ENCODE measurements at regions not wholly inside any gene's neighbourhood (a gene's known extent, or its start where the extent isn't known, plus 50 kb on each side); places are given as distances from the start of the nearest gene placed in this dataset.

GRCh38 chr1:4059270-4059669 is 159.2 kb upstream of the C1orf174 start:
- Histone ChIP-seq H3K27ac (ENCODE audit: low read depth, low read length) (no peak overlapping the region), H3K9me3 (ENCODE audit: low read depth, low read length) (no peaks in the 10 kb centered on the region), H2AFZ (ENCODE audit: low read length) (no peak overlapping the region), H3K4me3 (ENCODE audit: insufficient read depth, low read length) (no peak overlapping the region), H3K4me1 (ENCODE audit: insufficient read depth, low read length) (no peaks in the 10 kb centered on the region), H3K79me2 (ENCODE audit: insufficient read depth, low read length) (no peaks in the 10 kb centered on the region), H3K27me3 (ENCODE audit: insufficient read depth, low read length) (no peaks in the 10 kb centered on the region), H3K36me3 (ENCODE audit: insufficient read depth, low read length) (no peaks in the 10 kb centered on the region), H3K4me2 (ENCODE audit: insufficient read depth, low read length) (no peak overlapping the region), H4K20me1 (ENCODE audit: insufficient read depth, low read length) (no peaks in the 10 kb centered on the region)
- no peak for DNase-seq (ENCODE audit: insufficient read length, low spot score, missing footprints)
- TF ChIP-seq, protein P1, sequence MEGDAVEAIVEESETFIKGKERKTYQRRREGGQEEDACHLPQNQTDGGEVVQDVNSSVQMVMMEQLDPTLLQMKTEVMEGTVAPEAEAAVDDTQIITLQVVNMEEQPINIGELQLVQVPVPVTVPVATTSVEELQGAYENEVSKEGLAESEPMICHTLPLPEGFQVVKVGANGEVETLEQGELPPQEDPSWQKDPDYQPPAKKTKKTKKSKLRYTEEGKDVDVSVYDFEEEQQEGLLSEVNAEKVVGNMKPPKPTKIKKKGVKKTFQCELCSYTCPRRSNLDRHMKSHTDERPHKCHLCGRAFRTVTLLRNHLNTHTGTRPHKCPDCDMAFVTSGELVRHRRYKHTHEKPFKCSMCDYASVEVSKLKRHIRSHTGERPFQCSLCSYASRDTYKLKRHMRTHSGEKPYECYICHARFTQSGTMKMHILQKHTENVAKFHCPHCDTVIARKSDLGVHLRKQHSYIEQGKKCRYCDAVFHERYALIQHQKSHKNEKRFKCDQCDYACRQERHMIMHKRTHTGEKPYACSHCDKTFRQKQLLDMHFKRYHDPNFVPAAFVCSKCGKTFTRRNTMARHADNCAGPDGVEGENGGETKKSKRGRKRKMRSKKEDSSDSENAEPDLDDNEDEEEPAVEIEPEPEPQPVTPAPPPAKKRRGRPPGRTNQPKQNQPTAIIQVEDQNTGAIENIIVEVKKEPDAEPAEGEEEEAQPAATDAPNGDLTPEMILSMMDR (IDR thresholded peaks at IDR 0.05; ENCODE audit: extremely low read depth, low read depth, low read length), result no peak

DNA sequence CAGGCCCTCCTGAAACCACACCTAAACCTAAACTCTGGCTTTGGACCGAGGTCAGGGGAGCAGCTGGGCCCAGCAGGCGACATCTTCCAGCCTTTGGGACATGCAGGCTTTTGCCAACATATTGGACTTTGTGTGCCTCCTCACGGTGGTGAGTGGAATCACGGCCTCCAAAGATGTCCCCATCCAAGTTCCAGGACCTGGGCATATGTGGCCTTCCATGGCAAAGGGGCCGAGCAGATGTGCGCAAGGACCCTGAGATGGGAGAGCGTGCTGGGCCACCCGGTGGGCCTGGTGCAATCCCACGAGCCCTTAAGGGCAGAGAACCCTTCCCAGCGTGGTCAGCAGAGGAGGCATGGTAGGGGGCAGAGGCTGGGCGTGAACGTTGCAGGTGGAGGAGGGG is 160.8 kb upstream of the C1orf174 start:
- Histone ChIP-seq H2AFZ (ENCODE audit: low read length) (no peak overlapping the region), H3K4me3 (ENCODE audit: insufficient read depth, low read length) (no peak overlapping the region), H3K36me3 (ENCODE audit: insufficient read depth, low read length) (no peaks in the 10 kb centered on the region), H3K9me3 (ENCODE audit: low read depth, low read length) (no peaks in the 10 kb centered on the region), H3K79me2 (ENCODE audit: insufficient read depth, low read length) (no peaks in the 10 kb centered on the region), H3K4me2 (ENCODE audit: insufficient read depth, low read length) (no peak overlapping the region), H3K4me1 (ENCODE audit: insufficient read depth, low read length) (no peaks in the 10 kb centered on the region), H3K27ac (ENCODE audit: low read depth, low read length) (no peak overlapping the region), H4K20me1 (ENCODE audit: insufficient read depth, low read length) (no peaks in the 10 kb centered on the region), H3K27me3 (ENCODE audit: insufficient read depth, low read length) (no peaks in the 10 kb centered on the region)
- no peak for DNase-seq (ENCODE audit: insufficient read length, low spot score, missing footprints)
- TF ChIP-seq, protein P1 (IDR thresholded peaks at IDR 0.05; ENCODE audit: extremely low read depth, low read depth, low read length), result no peak

- H3K9me3 ChIP-seq (ENCODE audit: low read depth, low read length), result no peaks in the 10 kb centered on the region
- H3K4me2 ChIP-seq (ENCODE audit: insufficient read depth, low read length), result no peak overlapping the region
- no peaks in the 10 kb centered on the region for H4K20me1 ChIP-seq (ENCODE audit: insufficient read depth, low read length)
- TF ChIP-seq, protein P1 (IDR thresholded peaks at IDR 0.05; ENCODE audit: extremely low read depth, low read depth, low read length), result no peak
- H3K27ac ChIP-seq (ENCODE audit: low read depth, low read length), result no peak overlapping the region
- H3K27me3 ChIP-seq (ENCODE audit: insufficient read depth, low read length), result no peaks in the 10 kb centered on the region
- H2AFZ ChIP-seq (ENCODE audit: low read length), result no peak overlapping the region
- no peaks in the 10 kb centered on the region for H3K79me2 ChIP-seq (ENCODE audit: insufficient read depth, low read length)
- no peaks in the 10 kb centered on the region for H3K4me1 ChIP-seq (ENCODE audit: insufficient read depth, low read length)
- no peak overlapping the region for H3K4me3 ChIP-seq (ENCODE audit: insufficient read depth, low read length)
- no peaks in the 10 kb centered on the region for H3K36me3 ChIP-seq (ENCODE audit: insufficient read depth, low read length)
- no peak for DNase-seq (ENCODE audit: insufficient read length, low spot score, missing footprints)
Measured at GRCh38 chr1:4061521-4062031, 161.5 kb upstream of the C1orf174 start.

DNA sequence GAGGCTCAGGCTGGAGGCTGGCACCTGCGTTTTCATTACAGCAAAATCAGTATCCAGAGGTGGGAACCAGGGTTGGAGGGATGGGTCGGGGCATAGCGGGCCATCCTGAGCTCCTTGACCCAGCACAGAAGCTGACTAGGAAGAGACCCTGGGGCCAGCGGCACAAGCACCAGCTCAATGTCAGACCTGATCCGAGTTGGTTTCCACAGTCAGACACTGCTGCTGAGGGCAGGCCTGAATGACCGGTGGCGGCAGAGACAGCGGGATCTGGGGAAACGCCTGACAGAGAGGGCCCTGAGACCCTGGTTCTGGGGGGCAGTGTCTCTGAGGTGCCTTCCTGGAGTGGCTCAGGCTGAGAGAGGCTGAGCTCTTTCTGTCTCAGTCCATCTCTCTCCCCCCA is 162.0 kb upstream of the C1orf174 start:
- TF ChIP-seq, protein P1 (IDR thresholded peaks at IDR 0.05; ENCODE audit: extremely low read depth, low read depth, low read length), result no peak
- H3K4me1 ChIP-seq (ENCODE audit: insufficient read depth, low read length), result no peaks in the 10 kb centered on the region
- H3K9me3 ChIP-seq (ENCODE audit: low read depth, low read length), result no peaks in the 10 kb centered on the region
- no peak overlapping the region for H2AFZ ChIP-seq (ENCODE audit: low read length)
- DNase-seq (ENCODE audit: insufficient read length, low spot score, missing footprints), result no peak
- no peaks in the 10 kb centered on the region for H3K79me2 ChIP-seq (ENCODE audit: insufficient read depth, low read length)
- no peaks in the 10 kb centered on the region for H3K36me3 ChIP-seq (ENCODE audit: insufficient read depth, low read length)
- no peaks in the 10 kb centered on the region for H4K20me1 ChIP-seq (ENCODE audit: insufficient read depth, low read length)
- no peak overlapping the region for H3K4me2 ChIP-seq (ENCODE audit: insufficient read depth, low read length)
- H3K27me3 ChIP-seq (ENCODE audit: insufficient read depth, low read length), result no peaks in the 10 kb centered on the region
- no peak overlapping the region for H3K27ac ChIP-seq (ENCODE audit: low read depth, low read length)
- H3K4me3 ChIP-seq (ENCODE audit: insufficient read depth, low read length), result no peak overlapping the region

Data from osteoblast (primary cell).